Adrenal gland (tissue), 9 donors: ENCODE measurements at regions not wholly inside any gene's neighbourhood (a gene's known extent, or its start where the extent isn't known, plus 50 kb on each side); places are given as distances from the start of the nearest gene placed in this dataset.
A peak's percentile ranks its signal among the peaks of the same experiment; 100 is the strongest.

Experiments used
- DNase-seq, 7 donors: peaks; one replicate each; pipeline ENCODE4 v3.0.0-alpha.2; 2019 to 2020
- H3K27ac ChIP-seq, 5 donors: fragments of 200-600 bp; sonication (generic) in 4 of 5; 1 replicate in 3 of 5; 2 replicates in 2 of 5; pipeline versions ENCODE4 v1.5.1 to v1.8.0; 2016 to 2020; ENCODE audit warnings: mild to moderate bottlenecking in 1 of 5
- H3K27me3 ChIP-seq: fragments of 200-600 bp; 2 replicates; pipeline ENCODE4 v1.8.0; 2021
- H3K36me3 ChIP-seq, 2 donors: fragments of 200-600 bp; replicated peaks in 1 of 2; 1 replicate in 1 of 2; 2 replicates in 1 of 2; pipeline versions ENCODE4 v1.5.1 to v1.8.0; 2018 to 2022
- H3K4me1 ChIP-seq, 2 donors: fragments of 200-600 bp; replicated peaks in 1 of 2; 1 replicate in 1 of 2; 2 replicates in 1 of 2; pipeline versions ENCODE4 v1.5.1 to v1.8.0; 2018 to 2021
- H3K4me3 ChIP-seq, 4 donors: fragments of 200-600 bp; sonication (generic) in 3 of 4; one replicate each; pipeline ENCODE4 v1.5.1; 2016 to 2018
- H3K9me3 ChIP-seq, 3 donors: fragments of 200-600 bp; sonication (generic) in 1 of 3; replicated peaks in 1 of 3; 1 replicate in 2 of 3; 2 replicates in 1 of 3; pipeline versions ENCODE4 v1.5.1 to v1.8.0; 2016 to 2021
- POLR2A ChIP-seq, 2 donors: fragments of 450-650 bp; IDR thresholded peaks; one replicate each; pipeline ENCODE4 v1.6.1; 2017; ENCODE audit warnings: antibody characterized with exemption in 2 of 2, mild to moderate bottlenecking in 2 of 2, moderate library complexity in 1 of 2
- WGBS, 4 donors: extraction: QIAGEN DNeasy Blood & Tissue Kit in 2 of 4; methylation state at CpG; one replicate each; pipeline versions ENCODE4 v1.1.5 to v1.1.7; 2013 to 2017; 5-methylcytosine and 5-hydroxymethylcytosine counted together
- intact Hi-C, 2 donors: fragments of 100-400 bp; cut with DNase I; formaldehyde crosslinking; loops; one replicate each; pipeline versions ENCODE4 v1.14.1 to v1.15.0; 2022 to 2023
- TF ChIP-seq, protein P1 (sequence below), 6 experiments: fragments of 450-650 bp in 4 of 6; fragments of 200-600 bp in 2 of 6; sonication (generic) in 1 of 6; IDR thresholded peaks; 1 replicate in 5 of 6; 2 replicates in 1 of 6; pipeline versions ENCODE4 v1.5.1 to v1.8.0; 2016 to 2021; ENCODE audit warnings: antibody characterized with exemption in 6 of 6, mild to moderate bottlenecking in 2 of 6, moderate library complexity in 1 of 6
- donor health status: healthy with polysubstance abuse.
- donor health status: Bipolar disorder and iron deficiency.
- donor health status: DM: yes; HTN: yes; CAD: no.
- donor health status: DM: no; HTN: no; CAD: no.
- donor health status: DM: no; HTN: no; CAD: no.

- Histone ChIP-seq H3K4me1 (peaks cover 22 to 25% of the 10 kb centered on the region in 2 donors), H3K27ac (no peak overlapping the region), H3K27me3 (no peaks in the 10 kb centered on the region), H3K36me3 (no peaks in the 10 kb centered on the region), H3K9me3 (no peaks in the 10 kb centered on the region), H3K4me3 (no peak overlapping the region)
- intact Hi-C loops = no loop called here
- DNase-seq = no peak
- no peak for TF ChIP-seq POLR2A (IDR thresholded peaks at IDR 0.05)
- TF ChIP-seq, protein P1, sequence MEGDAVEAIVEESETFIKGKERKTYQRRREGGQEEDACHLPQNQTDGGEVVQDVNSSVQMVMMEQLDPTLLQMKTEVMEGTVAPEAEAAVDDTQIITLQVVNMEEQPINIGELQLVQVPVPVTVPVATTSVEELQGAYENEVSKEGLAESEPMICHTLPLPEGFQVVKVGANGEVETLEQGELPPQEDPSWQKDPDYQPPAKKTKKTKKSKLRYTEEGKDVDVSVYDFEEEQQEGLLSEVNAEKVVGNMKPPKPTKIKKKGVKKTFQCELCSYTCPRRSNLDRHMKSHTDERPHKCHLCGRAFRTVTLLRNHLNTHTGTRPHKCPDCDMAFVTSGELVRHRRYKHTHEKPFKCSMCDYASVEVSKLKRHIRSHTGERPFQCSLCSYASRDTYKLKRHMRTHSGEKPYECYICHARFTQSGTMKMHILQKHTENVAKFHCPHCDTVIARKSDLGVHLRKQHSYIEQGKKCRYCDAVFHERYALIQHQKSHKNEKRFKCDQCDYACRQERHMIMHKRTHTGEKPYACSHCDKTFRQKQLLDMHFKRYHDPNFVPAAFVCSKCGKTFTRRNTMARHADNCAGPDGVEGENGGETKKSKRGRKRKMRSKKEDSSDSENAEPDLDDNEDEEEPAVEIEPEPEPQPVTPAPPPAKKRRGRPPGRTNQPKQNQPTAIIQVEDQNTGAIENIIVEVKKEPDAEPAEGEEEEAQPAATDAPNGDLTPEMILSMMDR (IDR thresholded peaks at IDR 0.05) = no peak
- 92 to 97% (median 95%) methylated on average over 2 of the region's 2 CpGs for WGBS, 4 donors
Measured at GRCh38 chr2:234865586-234865985, 86.2 kb upstream of the SH3BP4 start.

DNA sequence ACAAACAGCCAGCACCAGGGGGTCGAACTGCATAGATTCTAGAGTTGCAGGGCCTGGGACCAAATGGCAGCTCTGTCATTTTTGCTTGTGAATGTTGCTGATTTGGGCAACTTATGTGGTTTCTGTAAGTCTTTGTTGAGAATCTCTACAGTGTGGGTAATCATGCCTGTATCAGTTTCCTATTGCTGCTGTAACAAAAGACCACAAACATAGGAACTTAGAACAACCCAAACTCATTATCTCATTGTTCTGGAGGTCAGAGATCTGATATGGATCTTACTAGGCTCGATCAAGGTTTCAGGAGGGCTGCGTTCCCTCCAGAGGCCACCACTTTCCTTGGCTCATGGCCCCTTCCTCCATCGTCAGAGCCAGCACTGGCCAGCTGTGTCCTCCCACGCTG, 86.8 kb upstream of the SH3BP4 start:
- Histone ChIP-seq H3K36me3 (no peaks in the 10 kb centered on the region), H3K4me3 (no peak overlapping the region), H3K9me3 (no peaks in the 10 kb centered on the region), H3K27ac (no peak overlapping the region), H3K4me1 (peaks cover 22 to 25% of the 10 kb centered on the region in 2 donors), H3K27me3 (no peaks in the 10 kb centered on the region)
- intact Hi-C loops = no loop called here
- DNase-seq = no peak
- 85 to 90% (median 88%) methylated on average over 5 of the region's 5 CpGs for WGBS, 4 donors
- TF ChIP-seq POLR2A (IDR thresholded peaks at IDR 0.05) = no peak
- TF ChIP-seq, protein P1 (IDR thresholded peaks at IDR 0.05) = no peak

GRCh38 chr2:234864506-234864905, 87.3 kb upstream of the SH3BP4 start:
- peaks cover 22 to 25% of the 10 kb centered on the region in 2 donors for H3K4me1 ChIP-seq
- H3K27me3 ChIP-seq = no peaks in the 10 kb centered on the region
- H3K4me3 ChIP-seq = no peak overlapping the region
- TF ChIP-seq POLR2A (IDR thresholded peaks at IDR 0.05) = no peak
- TF ChIP-seq, protein P1 (IDR thresholded peaks at IDR 0.05) = no peak
- 71 to 78% (median 73%) methylated on average over 5 of the region's 5 CpGs for whole genome bisulfite sequencing, 4 donors
- H3K27ac ChIP-seq = no peak overlapping the region
- DNase-seq = no peak
- intact Hi-C loops = no loop called here
- H3K9me3 ChIP-seq = no peaks in the 10 kb centered on the region
- no peaks in the 10 kb centered on the region for H3K36me3 ChIP-seq

DNA sequence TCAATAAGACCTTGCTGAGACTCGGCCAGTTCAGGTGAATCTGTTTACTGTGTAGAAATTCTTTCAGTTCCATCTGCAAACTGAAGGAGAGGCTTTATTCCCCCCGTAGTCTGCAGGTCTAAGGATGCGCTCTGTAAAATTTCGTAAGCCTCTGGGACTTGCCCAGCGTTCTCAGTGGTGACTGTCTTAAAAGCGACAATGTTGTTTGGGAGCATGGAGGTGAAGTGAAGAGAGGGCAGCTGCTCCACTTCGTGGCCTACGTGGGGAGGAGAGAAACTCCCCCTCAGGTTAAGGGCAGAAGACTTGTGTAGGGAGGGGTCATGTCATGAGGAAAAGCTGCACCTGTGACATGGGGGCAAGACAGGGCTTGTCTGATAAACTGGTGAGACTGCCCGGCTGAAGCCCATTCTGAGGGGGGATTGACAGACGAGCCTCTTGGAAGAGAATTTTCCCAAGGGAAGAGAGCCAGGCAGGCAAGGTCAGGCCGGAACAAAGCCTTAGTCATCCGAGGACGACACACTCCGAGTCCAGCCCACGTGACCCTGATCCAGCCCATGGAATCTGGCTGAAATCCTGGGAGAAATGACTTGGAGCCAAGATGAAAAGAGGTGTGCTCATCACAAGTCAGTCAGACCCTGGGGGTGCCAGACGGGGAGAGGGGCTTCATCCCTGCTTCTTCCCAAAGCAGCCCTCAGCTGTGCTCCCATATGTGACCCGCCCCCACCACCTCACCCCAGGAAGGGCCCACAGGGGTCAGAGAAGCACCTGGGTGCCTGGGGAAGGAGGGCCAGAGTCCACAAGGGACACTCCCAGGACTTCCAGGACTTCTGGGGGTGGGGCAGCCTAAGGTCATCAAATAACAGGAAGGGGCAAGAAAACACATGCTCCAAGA, 88.5 kb upstream of the SH3BP4 start:
- H3K4me3 ChIP-seq = no peak overlapping the region
- peak; percentile 84 to 96 (median 93) for DNase-seq
- intact Hi-C loops = no loop called here
- 38 to 43% (median 40%) methylated on average over 12 to 17 of the region's 17 CpGs for WGBS, 4 donors
- peaks cover 22 to 25% of the 10 kb centered on the region in 2 donors for H3K4me1 ChIP-seq
- TF ChIP-seq POLR2A (IDR thresholded peaks at IDR 0.05) = peak in 1 of 2 donors; percentile 40
- TF ChIP-seq, protein P1 (IDR thresholded peaks at IDR 0.05) = no peak
- peak overlapping the region; percentile 59 to 91 (median 88) for H3K27ac ChIP-seq
- no peaks in the 10 kb centered on the region for H3K27me3 ChIP-seq
- H3K36me3 ChIP-seq = no peaks in the 10 kb centered on the region
- no peaks in the 10 kb centered on the region for H3K9me3 ChIP-seq
